NOMO-1 treated with dmso at 0.1 percent for 144 hours (cell line): ENCODE measurements at regions not wholly inside any gene's neighbourhood (a gene's known extent, or its start where the extent isn't known, plus 50 kb on each side); places are given as distances from the start of the nearest gene placed in this dataset.

Source experiments
- DNase-seq: peaks from one replicate; lab custom pipeline; 2025; ENCODE audit not compliant: unreplicated experiment; lab: John Stamatoyannopoulos, UW

DNA sequence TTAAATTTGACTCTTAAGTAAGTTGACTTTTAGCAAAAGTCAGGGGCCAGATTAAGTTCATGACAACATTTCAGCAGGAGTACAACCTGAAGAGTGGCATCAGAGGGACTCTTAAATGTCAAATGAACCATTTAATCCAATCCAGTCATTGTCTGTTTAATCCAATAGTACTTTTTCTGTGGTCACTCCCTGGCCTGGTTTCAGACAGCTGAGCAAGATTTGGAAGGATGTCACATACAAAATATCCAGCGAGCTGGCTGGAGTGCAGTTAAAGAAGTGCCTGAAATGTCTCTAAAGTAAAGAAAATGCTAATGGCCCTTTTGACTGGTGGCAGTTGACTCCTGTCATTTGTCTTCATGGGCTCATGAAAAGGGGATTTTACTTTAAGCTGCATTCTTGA lies 1082.1 kb downstream of the AACS start:
- DNase-seq, result no peak

- DNase-seq, result no peak
Measured at GRCh38 chr12:126156806-126157574, 1091.8 kb downstream of the AACS start.

GRCh38 chr12:126157575-126157966 lies 1092.3 kb downstream of the AACS start:
- DNase-seq, result no peak

- DNase-seq, result no peak
Measured at GRCh38 chr12:126159139-126159538, 1093.9 kb downstream of the AACS start.

DNA sequence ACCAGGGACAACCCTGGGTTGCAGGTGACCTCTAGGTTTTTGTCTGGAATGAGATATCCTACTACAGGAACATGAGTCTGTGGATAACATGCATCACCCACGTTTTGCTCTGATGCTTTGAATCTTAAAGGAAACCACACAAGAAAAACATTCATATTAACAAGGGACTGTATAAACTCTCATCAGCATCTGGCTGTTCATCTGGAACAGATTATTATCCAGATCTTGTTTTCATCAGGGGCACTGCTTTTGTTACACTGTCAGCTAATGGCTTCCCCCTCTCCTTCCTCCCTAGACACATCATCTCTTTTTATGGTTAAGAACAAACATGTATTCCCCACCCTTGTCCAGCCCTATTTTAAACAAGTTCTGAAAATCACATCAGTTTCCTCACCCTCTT lies 1095.7 kb downstream of the AACS start:
- no peak for DNase-seq

DNA sequence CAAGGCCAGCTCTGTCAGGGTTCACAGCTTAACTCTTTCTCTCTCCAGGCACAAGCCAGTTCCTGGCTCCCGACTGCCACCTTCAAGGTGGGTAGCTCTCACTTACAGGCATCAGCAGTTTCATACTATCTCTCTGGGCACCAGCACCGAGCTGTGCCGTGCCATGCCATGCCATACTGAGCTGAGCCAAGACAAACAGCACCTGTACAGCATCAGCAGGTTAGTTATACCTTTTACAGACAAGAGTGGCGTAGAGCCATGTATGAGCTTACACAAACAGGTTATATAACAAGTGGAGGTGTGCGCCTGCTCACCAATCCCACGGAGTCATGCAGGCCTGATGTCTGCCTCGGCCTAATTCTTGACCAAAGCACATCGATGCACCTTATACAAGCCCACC lies 1098.7 kb downstream of the AACS start:
- DNase-seq, result no peak

DNA sequence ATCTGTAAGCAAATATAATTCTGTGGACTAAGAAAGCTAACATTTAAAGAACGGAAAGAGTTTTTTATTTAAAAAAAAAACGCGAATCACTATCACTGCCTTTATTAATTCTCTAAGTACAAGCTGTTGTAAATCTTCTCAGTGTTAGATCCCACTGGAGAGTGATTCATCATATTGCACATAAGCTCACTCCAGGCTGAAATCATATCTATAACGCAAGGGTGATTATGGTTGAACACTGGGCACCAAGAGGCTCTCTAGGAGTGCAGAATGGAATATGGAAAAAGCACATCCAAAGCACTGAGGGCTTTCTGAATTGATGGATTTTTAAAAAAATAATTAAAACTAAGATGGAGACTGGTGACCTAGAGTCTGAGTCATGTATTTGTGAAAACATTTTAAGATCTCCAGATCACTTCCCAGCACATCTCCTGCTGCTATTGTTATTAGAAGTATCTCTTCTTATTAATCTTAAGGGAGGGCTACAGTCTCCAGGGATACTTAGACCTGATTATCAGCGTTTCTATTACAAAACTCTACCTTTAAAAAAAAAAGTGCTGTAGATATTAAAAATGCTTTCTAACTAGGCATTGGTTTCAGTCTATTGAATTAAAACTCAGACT lies 1106.8 kb downstream of the AACS start:
- no peak for DNase-seq

GRCh38 chr12:126182619-126183236 lies 1117.5 kb downstream of the AACS start:
- DNase-seq, result no peak

GRCh38 chr12:126185025-126185424 lies 1119.8 kb downstream of the AACS start:
- no peak for DNase-seq

DNA sequence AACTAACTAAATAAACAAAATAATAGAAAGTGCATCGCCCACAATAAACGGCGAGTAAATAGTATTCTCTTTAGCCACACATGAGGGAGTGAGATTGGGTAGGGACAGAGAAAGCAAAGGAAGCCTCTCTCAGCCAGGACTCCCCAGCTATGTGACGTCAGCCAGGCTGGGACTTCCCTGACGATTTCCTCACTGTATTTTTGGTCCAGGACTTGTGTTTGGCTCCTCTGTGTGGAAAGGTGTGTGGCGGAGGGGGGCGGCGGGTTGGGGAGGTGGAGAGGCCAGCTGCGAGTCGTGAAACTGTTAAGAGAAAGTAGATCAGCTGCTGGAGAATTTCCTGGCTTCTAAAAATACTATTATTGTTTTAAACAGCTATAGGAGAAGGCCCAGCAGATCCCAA lies 1124.6 kb downstream of the AACS start:
- DNase-seq, result no peak

GRCh38 chr12:126191031-126191891 lies 1126.0 kb downstream of the AACS start:
- no peak for DNase-seq

- no peak for DNase-seq
Measured at GRCh38 chr12:126191949-126192348, 1126.7 kb downstream of the AACS start.

GRCh38 chr12:126193190-126193589 lies 1128.0 kb downstream of the AACS start:
- no peak for DNase-seq

- no peak for DNase-seq
Measured at GRCh38 chr12:126196263-126196662, 1131.0 kb downstream of the AACS start.

GRCh38 chr12:126198516-126198915 lies 1133.3 kb downstream of the AACS start:
- DNase-seq, result no peak

DNA sequence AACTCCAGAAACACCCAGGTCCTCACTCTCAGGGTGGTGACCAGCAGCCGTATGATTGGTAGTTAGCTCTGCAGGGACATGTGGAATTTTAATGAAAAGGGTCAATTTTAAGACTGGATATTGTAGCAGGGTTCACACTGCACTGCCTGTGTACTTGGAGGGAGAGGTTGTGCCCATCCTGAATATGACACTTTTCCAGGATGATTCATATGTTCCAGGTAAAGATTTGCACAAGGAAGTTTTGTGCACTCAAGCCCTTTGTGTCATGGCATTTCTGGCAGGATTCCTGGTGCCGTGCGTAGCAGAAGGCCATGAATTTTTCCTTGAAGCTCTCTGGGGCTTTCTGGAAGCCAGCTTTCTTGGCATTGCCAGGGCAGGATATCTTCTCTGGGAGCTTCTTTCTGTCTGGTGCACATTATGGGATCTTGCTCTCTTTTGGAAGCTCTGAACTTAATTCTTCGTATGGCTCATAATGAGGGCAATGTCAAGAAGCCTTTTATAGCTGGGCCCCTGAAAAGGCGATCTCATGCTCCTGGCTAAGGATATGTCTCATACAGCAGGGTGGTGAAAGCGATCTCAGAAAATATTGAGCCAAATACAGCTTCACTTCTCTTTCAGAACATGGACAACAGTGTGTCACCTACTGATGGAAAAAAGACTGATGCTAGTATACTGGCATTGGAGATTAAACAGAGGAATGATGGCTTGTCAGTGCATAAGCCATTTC lies 1133.9 kb downstream of the AACS start:
- no peak for DNase-seq

DNA sequence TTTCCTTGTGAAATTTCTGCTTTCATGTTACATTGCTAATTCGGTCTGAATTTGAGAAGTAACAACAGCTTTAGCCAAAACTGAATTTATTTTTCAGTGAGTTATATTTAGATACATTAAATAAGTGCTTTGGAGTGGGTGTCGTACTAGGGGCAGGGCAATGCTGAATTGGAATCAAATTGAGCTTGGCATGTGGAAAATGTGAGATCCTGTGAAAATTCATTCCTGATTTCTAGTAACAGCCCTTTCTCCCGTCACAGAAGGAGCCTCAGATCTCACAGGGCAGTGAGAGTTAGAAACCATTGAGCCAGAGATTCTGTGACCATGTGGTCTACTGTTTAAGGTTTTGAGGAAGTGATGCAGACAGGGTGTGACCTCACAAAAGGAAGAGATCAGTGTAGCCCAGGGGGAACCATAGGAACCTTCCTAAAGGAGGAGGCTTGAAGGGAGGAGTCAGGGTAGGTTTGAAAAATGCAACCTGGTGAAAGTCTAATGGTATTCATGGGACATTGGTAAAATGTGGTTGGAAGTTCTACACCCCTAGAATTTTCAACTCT lies 1136.8 kb downstream of the AACS start:
- DNase-seq, result no peak

DNA sequence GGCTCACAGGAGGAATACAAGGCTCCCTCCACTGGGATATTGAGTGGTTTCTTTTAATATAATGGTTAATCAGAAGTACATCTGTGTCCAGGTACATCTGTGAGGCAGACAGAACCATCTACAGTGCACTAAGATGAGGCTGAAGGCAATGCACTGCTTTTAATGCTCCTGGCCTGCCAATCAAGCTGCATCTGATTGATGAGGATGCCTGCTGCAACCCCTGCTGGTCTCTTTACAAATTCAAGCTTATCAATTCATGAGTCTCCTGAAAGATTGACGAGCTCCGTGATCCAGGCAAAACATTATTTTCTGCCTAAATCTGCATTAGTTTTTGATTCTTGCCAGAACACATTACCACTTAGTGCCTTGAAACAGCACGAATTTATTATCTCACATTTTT lies 1139.1 kb downstream of the AACS start:
- no peak for DNase-seq

GRCh38 chr12:126210026-126210425 lies 1144.8 kb downstream of the AACS start:
- no peak for DNase-seq

DNA sequence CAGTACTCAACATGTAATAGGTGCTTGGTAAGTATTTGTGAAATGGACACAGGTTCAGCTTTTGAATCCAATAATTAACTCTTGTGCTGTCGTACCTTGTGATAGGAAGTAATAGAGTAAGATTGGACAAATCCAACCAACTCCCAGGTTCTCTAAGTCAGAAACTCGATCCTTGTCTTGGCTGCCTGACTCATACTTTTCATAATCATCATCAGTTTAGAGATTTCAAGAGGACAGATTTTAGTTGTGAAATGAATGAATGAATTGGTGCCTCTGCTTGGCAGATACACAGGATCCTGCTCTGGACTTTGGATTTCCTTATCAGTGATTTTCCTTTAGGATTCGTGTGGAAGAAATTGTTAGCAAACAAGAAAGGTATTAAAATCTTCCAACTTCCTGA lies 1145.2 kb downstream of the AACS start:
- DNase-seq, result no peak
